ENCODE measurements at regions not wholly inside any gene's neighbourhood (a gene's known extent, or its start where the extent isn't known, plus 50 kb on each side); places are given as distances from the start of the nearest gene placed in this dataset.

DNA sequence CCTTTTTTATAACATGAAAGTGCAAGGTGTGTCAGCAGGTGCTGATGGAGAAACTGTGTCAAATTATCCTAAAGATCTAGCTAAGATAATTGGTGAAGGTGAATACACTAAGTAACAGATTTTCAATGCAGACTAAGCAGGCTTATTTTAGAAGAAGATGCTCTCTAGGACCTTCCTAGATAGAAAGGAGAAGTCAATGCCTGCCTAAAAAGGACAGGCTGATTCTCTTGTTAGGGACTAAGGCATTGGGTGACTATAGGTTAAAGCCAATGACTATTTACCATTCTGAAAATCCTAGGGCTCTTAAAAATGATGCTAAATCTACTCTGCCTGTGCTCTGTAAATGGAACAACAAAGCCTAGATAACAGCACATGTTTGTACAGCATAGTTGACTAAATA lies 1682.4 kb downstream of the MAT2B start:
- TF ChIP-seq, protein P1, sequence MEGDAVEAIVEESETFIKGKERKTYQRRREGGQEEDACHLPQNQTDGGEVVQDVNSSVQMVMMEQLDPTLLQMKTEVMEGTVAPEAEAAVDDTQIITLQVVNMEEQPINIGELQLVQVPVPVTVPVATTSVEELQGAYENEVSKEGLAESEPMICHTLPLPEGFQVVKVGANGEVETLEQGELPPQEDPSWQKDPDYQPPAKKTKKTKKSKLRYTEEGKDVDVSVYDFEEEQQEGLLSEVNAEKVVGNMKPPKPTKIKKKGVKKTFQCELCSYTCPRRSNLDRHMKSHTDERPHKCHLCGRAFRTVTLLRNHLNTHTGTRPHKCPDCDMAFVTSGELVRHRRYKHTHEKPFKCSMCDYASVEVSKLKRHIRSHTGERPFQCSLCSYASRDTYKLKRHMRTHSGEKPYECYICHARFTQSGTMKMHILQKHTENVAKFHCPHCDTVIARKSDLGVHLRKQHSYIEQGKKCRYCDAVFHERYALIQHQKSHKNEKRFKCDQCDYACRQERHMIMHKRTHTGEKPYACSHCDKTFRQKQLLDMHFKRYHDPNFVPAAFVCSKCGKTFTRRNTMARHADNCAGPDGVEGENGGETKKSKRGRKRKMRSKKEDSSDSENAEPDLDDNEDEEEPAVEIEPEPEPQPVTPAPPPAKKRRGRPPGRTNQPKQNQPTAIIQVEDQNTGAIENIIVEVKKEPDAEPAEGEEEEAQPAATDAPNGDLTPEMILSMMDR (IDR thresholded peaks at IDR 0.05; ENCODE audit: poor library complexity): no peak
- no peak for TF ChIP-seq EZH2 (IDR thresholded peaks at IDR 0.05; ENCODE audit: borderline replicate concordance)
- TF ChIP-seq EZH2phosphoT487 (IDR thresholded peaks at IDR 0.05; ENCODE audit: low read depth, severe bottlenecking, unreplicated experiment): no peak

Data from hepatocyte (in vitro differentiated cells).